NCI-H1417 (cell line): ENCODE measurements at regions not wholly inside any gene's neighbourhood (a gene's known extent, or its start where the extent isn't known, plus 50 kb on each side); places are given as distances from the start of the nearest gene placed in this dataset.
A peak's percentile ranks its signal among the peaks of the same experiment; 100 is the strongest.

Experiments
- DNase-seq, 3 experiments: peaks; one replicate each; lab custom pipeline; 2025; lab: John Stamatoyannopoulos, UW

DNA sequence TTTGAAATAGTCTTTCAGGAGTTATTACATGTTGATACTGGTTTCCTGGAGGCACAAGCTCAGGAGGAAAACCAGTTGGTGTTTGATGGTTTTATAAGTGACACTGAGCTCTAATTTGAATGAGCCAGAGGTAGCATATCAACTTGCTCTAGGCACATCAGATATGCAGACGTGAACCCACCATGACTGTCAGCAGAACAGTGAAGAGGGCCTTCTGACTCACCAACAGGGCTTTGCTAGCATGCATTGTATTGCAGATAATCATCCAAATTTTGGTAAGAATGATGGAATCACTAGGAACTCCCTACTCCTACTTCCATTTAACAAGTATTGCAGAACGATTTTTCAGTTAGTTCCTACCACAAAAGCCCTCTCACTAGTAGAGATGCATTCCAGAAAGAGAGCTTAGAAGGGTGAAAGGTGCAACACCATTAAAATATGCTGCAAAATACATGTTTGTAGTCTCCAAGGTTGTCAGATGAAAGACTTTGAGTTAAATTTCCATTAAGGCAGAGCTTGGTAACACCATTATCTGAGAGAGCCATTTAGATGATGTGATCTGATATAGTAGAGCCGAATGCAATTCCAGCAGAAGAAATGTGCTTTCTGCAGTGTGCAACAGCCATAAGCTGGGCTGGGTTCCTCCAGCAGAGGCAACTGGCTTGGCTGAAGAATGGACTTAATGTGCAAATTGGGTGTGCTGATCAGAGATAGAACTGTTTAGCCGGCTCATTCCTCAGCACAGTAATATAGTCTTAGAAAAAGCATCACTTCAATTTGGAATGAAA is 968.7 kb upstream of the ADGRB3 start:
- DNase-seq, result no peak

DNA sequence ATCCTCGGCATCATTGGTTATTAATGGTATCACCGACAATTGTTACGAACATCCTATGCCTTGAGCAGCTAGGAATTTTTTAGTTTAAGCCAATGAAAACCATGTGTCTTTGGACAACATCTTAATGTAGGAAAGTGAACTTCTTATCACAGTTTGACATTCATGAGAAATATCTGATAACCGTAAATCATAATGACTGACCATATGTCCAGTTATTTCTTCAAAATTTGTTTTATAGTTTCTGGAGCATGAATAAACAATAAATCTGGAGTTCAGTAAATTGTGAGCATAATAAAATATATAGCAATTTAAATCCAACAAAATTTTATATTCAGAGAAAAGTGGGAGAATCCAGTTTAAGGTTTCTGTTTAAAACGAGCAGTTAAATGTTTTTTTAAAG is 970.1 kb upstream of the ADGRB3 start:
- DNase-seq, result no peak

- DNase-seq, result no peak
Measured at GRCh38 chr6:67663105-67663895, 971.8 kb upstream of the ADGRB3 start.

GRCh38 chr6:67653561-67653960 is 981.5 kb upstream of the ADGRB3 start:
- DNase-seq, result no peak

DNA sequence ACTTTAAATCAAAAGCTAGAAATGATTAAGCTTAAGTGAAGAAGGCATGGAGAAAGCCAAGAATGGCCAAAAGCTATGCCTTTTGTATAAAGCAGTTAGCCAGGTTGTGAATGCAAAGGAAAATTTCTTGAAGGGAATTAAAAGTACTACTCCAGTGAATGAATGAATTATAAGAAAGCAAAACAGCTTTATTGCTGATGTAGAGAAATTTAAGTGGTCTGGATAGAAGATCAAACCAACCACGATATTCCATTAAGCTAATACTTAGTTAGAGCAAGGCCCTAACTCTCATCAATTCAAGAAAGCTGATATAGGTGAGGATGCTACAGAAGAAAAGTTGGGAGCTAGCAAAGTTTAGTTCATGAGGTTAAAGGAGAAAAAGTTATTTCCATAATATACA is 988.5 kb upstream of the ADGRB3 start:
- DNase-seq, result no peak

- DNase-seq, result no peak
Measured at GRCh38 chr6:67643281-67643680, 991.8 kb upstream of the ADGRB3 start.

GRCh38 chr6:67642582-67642981 is 992.5 kb upstream of the ADGRB3 start:
- no peak for DNase-seq

GRCh38 chr6:67640484-67640883 is 994.6 kb upstream of the ADGRB3 start:
- DNase-seq, result no peak

- no peak for DNase-seq
Measured at GRCh38 chr6:67639161-67639560, 995.9 kb upstream of the ADGRB3 start.

DNA sequence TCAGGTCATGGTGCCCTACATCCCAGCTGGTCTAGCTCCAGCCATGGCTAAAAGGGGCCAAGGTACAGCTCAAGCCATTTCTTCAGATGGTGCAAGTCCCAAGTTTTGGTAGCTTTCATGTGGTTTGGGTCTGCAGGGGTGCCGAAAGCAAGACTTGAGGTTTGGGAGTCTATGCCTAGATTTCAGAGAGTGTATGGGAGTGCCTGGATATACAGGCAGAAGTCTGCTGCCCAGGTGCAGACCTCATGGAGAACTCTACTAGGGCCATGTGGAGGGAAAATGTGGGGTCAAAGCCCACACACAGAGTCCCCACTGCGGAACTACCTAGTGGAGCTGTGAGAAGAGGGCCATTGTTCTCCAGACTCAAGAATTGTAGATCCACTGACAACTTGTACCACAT is 1000.9 kb upstream of the ADGRB3 start:
- no peak for DNase-seq

- no peak for DNase-seq
Measured at GRCh38 chr6:67633058-67633457, 1002.0 kb upstream of the ADGRB3 start.

DNA sequence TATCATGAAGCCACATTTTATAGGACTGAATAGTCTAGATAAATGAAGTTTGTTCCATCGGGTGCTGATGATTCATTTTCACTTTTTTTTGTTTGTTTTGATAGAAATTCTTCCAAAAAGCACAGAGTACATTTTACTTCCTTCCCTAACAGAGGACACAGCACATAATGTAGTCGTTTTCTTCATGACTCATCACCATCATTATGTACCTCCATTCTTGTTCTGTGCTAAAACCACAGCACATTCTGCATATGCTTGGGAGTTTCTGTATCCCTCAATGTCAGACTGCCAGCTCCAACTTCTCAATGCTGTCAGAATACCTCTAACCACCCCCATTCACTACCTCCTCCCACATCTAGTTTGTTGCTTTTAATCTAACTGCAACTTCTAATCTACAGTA is 1004.9 kb upstream of the ADGRB3 start:
- DNase-seq, result no peak

- no peak for DNase-seq
Measured at GRCh38 chr6:67629258-67629657, 1005.8 kb upstream of the ADGRB3 start.

- DNase-seq, result no peak
Measured at GRCh38 chr6:67615796-67616195, 1019.3 kb upstream of the ADGRB3 start.

DNA sequence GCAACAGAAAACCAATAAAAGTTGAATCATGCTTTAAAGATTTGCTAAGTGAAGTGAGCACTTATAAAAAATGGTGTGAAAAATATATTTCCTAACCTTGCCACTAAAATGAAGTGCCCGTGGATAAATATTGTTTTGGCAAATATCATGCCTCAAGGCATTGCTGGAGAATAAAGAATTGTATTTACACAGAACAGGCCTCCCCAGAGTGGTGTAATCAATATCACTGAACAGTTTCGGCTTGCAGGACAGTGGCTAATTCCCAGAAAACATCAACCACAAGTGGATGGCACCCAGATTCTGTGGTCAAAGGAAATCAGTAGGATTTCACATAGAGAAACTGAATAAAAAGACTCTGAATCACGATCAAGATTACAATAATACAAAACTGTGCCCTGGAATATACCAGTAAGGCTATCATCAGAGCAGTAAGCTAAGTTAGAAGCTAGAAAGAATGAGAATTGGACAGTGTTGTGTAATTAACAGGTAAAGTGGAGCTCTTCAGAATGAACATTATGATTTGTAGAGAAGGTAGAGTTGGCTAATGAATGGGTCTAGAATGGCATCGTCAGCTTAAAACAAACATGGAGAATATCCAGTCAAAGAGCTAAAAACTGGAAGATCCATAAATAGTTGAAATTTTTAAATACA is 1026.9 kb upstream of the ADGRB3 start:
- peak in 2 of 3 experiments; percentile 27 to 78 for DNase-seq

DNA sequence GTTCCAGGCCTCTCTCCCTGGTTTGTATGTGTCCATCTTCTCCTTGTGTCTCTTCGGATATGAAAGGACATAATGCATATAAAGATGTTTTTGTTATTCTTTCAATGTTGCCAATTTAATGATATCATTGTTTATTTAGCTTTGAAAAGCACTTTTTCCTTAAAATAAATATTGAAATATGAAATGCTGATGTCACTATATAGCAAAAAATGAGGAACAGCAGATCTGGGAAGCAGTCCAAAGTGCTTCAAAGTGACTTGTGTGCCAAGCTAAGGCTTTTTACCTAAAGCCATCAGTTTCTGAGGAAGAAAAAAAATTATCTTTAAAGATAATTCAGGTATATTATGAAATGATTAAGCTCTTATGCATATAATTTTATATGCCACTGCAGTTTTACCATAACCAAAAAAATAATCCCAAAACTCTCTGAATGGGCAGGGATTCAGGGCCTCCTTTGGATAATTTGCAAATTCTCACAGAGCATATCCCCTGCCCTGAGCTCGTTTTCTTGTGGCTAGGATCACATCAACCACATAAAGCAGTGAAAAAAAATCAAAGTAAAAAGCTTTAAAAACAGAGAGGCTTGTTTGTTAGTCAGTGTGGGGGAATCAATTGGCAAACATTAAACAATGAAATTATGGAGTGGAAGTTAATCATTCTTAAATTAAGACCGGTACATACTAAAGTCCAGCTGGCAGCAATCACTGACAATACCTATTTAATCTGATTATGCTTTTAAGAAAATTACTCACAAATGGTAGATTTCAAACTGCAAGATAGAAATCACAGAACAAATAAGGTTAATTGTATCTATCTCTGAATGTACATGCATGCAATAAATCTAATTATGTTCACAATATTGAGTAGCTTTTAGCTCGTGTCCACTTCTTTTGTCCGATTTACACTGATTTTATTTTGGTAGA is 1027.9 kb upstream of the ADGRB3 start:
- peak in 2 of 3 experiments; percentile 42 to 89 for DNase-seq

- DNase-seq, result no peak
Measured at GRCh38 chr6:67594366-67594765, 1040.7 kb upstream of the ADGRB3 start.

DNA sequence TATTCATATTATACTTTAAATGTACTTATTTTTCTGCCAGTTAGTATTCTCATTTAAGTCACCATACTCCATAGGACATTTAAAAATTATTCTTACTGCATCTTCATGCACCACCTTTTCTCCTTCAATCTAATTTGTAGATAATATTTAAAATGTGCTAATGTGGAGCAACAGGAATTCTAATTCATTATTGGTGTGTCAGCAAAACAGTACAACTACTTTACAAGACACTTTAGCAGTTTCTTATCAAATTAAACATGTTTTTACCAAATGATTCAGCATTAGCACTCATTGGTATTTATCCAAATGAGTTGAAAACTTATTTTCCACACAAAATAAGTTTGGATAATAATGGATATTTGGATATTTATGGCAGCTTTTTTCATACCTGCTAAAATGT is 1041.8 kb upstream of the ADGRB3 start:
- no peak for DNase-seq

GRCh38 chr6:67591910-67592309 is 1043.2 kb upstream of the ADGRB3 start:
- peak in 1 of 3 experiments; percentile 23 for DNase-seq

DNA sequence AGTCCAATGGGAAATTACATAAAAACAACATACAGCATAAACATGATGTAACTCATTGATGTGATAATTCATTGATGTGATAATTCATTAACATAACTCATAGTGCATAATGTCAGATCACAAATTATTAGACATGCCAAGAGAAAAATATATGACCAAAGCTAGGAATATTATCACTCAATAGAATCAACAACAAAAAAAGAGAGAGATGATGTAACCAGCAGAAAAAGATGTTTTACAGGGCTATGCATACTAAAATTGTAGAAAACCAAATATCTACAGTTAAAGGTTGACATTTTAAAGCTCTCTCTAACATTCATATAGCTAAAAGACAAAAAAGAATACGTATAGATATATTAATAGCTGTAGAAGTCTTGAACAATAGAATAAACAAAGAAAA is 1067.2 kb upstream of the ADGRB3 start:
- no peak for DNase-seq

GRCh38 chr6:67563671-67564070 is 1071.4 kb upstream of the ADGRB3 start:
- DNase-seq, result no peak

DNA sequence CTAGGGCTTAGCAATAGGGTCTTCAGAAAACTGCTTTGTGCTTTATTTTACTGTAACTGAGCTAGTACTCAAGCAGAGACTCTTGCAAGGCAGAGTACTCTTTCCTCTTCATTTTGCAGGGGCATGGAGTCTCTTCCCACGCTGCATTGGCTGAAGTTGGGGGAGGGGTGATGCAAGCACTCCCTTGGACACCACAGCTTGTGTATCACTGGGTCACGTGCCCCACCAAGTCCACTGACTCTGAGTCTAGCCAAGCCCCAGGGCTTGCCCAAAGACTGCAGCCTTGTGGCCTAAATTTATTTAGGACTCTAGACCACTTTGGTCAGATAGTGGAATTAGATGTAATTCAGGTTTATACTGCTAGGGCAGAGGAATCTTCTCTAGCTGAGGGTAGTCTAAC is 1075.0 kb upstream of the ADGRB3 start:
- DNase-seq, result no peak
